SH-SY5Y (cell line): ENCODE measurements at regions not wholly inside any gene's neighbourhood (a gene's known extent, or its start where the extent isn't known, plus 50 kb on each side); places are given as distances from the start of the nearest gene placed in this dataset.

Experiments used
- GATA2 ChIP-seq: IDR thresholded peaks from 2 replicates; pipeline ENCODE4 v1.6.1; 2011; ENCODE audit warnings: mild to moderate bottlenecking, low read depth, low read length
- GATA3 ChIP-seq: IDR thresholded peaks from 2 replicates; pipeline ENCODE4 v1.6.1; 2011; ENCODE audit warnings: low read depth, mild to moderate bottlenecking, low read length, moderate library complexity

DNA sequence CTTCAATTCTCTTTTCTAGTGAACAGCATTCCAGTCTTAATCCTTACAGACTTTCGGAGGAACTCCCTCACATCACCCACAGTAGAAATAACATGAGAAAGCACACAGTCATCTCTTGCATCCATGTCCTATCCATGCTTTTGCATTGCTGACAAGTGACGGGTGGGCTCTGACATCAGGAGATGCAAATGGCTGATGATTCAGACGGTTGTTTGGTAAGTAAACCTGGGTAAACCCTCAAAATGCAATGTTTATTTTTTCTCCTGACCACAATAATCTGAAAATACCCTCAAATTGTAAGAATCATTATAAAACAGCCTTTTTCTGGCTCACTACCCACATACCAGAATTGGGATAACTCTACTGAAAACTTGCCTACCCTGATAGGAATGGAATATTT lies 792.0 kb downstream of the MAFB start:
- TF ChIP-seq GATA3 (no peak), GATA2 (no peak)

GRCh38 chr20:39894067-39894466 lies 795.0 kb downstream of the MAFB start:
- no peak for TF ChIP-seq GATA2
- no peak for TF ChIP-seq GATA3

DNA sequence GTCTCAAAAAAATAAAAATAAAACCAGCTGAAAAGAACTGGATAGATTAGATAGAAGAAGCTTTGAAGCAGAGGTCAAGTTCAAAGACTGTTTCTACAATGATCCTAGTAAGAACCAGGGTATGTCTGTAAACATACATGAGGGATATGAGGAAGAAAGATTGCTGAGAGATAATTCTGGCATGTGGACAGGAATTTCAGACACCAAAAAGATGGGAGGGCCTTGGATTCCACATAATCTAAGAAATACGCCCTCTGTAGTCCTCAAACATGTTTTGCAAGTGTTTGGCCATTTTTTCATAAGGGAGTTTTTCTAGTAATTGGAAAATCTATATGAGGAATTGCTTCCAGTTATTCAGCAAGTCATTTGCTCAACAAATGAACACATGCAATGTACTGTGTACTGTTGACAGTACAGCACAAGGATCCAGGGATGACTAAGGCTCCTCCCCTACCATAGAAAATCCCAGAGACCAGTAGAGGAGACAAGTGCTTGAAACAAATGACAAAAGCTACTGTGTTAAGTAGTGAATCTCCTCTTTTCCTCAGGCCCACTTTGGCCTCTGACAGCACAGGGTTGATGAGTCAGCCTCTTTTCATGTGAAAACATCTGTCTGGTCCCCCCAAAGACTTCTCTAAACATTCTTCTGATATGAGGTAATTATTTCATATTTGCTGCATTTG lies 795.9 kb downstream of the MAFB start:
- no peak for TF ChIP-seq GATA2
- no peak for TF ChIP-seq GATA3

- TF ChIP-seq GATA2 (no peak), GATA3 (no peak)
These were observed 798.3 kb downstream of the MAFB start for GRCh38 chr20:39890697-39891096.

DNA sequence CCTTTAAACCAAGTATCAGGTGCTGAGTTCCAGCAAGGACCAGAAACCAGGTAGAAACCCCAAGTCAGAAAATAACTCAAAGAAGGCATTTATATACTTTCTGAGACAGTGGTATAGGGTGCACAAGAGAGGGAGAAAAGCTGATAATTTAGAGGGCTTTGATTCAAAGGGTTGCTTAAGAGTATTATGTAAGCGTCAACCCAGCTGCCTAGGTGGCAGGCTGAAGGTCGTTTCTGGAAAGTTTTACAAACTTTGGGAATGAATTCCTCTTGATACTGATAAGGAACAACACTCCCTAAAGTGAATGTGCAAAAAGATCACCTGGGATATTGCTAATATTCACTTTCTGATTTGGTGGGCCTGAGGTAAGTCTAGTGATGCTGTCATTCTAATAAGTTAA lies 800.7 kb downstream of the MAFB start:
- TF ChIP-seq GATA2, result no peak
- no peak for TF ChIP-seq GATA3

DNA sequence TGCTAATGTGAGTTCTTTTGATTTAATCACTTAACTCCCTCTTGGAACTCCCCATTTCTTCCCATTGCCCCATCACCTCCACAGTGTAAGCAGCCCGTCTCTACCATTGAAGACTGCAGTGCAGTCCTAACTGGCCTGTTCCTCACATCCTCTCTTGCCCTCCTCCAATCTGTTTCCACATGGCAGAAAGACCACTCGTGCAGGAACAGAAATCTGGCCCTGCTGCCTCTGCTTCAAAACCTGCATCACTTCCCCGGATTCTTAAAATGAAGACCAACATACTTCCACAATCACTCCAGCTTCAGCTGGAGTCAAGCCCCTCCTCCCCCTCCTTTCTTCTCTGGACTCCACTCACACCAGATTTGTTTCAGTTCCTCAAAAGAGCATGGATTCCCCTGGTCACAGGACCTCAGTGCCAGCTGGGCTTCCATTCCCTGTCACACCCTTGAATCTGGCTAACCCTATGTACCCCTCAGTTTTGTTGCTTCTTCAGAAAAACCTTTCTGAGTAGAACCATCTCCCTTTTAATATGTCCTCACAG lies 802.3 kb downstream of the MAFB start:
- no peak for TF ChIP-seq GATA2
- no peak for TF ChIP-seq GATA3

- TF ChIP-seq GATA3 (no peak), GATA2 (no peak)
These were observed 802.9 kb downstream of the MAFB start for GRCh38 chr20:39885975-39886649.

DNA sequence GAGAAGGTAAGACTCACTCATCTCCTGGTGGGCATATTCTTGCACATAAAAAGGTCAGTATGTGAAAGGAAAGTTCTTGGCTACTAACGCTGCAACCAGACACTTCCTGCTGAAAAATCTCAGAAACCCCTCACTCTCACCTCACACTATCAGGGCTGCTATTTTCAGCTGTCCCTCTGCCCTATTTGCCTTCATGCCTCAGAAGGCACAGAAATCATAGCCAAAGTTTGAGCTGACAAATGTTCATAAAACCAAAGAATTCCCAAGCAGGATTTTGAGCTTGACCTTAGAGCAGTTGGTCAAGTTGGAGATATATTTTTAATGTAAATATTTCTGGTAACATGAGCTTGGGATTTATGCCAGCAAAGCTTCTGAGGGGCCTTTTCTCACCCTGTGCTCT lies 806.2 kb downstream of the MAFB start:
- TF ChIP-seq GATA3, result no peak
- no peak for TF ChIP-seq GATA2

GRCh38 chr20:39880890-39881289 lies 808.1 kb downstream of the MAFB start:
- TF ChIP-seq GATA3 (no peak), GATA2 (no peak)

DNA sequence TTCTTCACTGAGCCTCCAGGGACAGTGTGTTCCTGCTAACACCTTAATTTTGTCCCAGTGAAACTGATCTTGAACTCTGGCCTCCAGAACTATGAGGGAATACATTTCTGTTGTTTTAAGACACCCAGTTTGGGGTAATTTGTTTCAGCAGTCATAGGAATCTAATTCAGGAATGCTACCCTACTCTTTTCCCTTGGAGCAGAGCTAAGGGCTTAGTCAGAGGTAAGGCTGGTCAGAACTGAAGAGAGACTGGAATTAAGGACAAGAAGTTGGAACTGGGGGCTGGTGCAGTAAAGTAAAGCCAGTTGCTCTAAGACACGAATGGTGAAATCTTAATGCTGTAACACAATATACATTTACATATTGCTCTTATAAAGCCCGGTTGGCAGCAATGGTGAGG lies 809.7 kb downstream of the MAFB start:
- TF ChIP-seq GATA2, result no peak

DNA sequence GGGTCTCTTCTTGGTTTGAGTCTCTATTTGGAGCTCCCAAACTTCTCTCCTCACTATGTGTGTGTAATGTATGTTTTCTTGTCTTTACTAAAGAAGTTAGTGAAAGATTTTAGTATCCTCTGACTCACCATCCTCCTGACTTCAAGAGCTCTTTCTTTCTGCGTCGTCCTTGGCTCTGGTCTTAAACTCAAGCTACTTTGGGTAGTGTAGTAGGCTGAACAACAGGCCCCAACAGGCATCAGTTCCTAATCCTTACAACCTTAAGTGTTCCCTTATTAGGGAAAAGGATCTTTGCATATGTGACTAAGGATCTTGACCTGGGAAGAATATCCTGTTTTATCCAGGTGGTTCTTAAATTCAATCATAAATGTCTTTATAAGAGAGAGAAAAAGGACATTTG lies 810.2 kb downstream of the MAFB start:
- TF ChIP-seq GATA2 (no peak), GATA3 (no peak)

- TF ChIP-seq GATA2 (no peak), GATA3 (no peak)
These were observed 810.7 kb downstream of the MAFB start for GRCh38 chr20:39878320-39878719.

- no peak for TF ChIP-seq GATA3
- no peak for TF ChIP-seq GATA2
These were observed 811.2 kb downstream of the MAFB start for GRCh38 chr20:39877788-39878187.

DNA sequence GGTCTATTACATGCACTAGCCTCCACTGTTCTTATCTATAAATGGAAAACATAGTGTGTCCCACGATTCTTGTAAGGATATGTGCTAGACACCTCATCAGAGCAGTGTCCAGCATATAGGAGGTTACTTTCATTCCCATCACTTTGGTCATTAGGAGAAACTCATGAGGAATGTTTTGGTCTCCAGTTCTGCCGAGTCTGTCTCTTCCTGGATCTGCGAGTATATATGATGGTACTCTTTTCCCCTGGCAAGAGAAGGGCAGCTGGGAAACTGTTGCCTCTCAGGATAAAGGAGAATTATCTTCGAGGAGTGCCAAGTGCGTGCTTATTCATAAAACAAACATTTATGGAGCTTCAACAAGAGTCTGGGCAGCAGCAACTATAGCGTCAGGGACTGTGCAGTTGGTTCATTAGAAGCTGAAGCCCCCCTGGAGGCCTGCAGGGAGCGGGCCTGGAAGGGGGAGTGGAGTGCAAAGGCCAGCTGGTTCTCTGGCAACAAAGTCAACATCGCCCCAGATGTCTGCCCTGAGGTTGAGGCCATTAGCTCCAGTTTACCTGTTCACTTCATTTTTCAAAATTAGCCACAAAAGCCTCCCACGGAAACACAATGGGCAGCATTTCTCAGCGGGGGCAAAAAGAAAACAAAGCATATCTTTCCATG lies 811.9 kb downstream of the MAFB start:
- TF ChIP-seq GATA3, result no peak
- no peak for TF ChIP-seq GATA2

GRCh38 chr20:39875492-39876110 lies 813.4 kb downstream of the MAFB start:
- TF ChIP-seq GATA2 (no peak), GATA3 (no peak)
